ENCODE measurements at regions not wholly inside any gene's neighbourhood (a gene's known extent, or its start where the extent isn't known, plus 50 kb on each side); places are given as distances from the start of the nearest gene placed in this dataset.
"Not testable (repeated sequence)": the region's sequence is repeated elsewhere in the genome, so short reads cannot be mapped to it uniquely, and the experiment has no call there.

GRCh38 chrY:12212394-12212793 is 488.6 kb upstream of the USP9Y start:
- intact Hi-C loops (cut with micrococcal nuclease): no loop called here

- intact Hi-C loops (cut with micrococcal nuclease): no loop called here
Measured at GRCh38 chrY:12215564-12216022, 485.4 kb upstream of the USP9Y start.

GRCh38 chrY:12230921-12231320 is 470.1 kb upstream of the USP9Y start:
- intact Hi-C loops (cut with micrococcal nuclease): no loop called here

GRCh38 chrY:12236399-12236798 is 464.6 kb upstream of the USP9Y start:
- intact Hi-C loops (cut with micrococcal nuclease): no loop called here

- intact Hi-C loops (cut with micrococcal nuclease): not testable (repeated sequence)
Measured at GRCh38 chrY:12240326-12240725, 460.7 kb upstream of the USP9Y start.

GRCh38 chrY:12244146-12244545 is 456.9 kb upstream of the USP9Y start:
- intact Hi-C loops (cut with micrococcal nuclease): no loop called here

GRCh38 chrY:12253756-12254155 is 447.3 kb upstream of the USP9Y start:
- intact Hi-C loops (cut with micrococcal nuclease): no loop called here

- intact Hi-C loops (cut with micrococcal nuclease): no loop called here
Measured at GRCh38 chrY:12271162-12271561, 429.9 kb upstream of the USP9Y start.

GRCh38 chrY:12285608-12286007 is 415.4 kb upstream of the USP9Y start:
- intact Hi-C loops (cut with micrococcal nuclease): no loop called here

- intact Hi-C loops (cut with micrococcal nuclease): no loop called here
Measured at GRCh38 chrY:12288919-12289318, 412.1 kb upstream of the USP9Y start.

GRCh38 chrY:12289415-12289814 is 411.6 kb upstream of the USP9Y start:
- intact Hi-C loops (cut with micrococcal nuclease): no loop called here

- intact Hi-C loops (cut with micrococcal nuclease): no loop called here
Measured at GRCh38 chrY:12292542-12292941, 408.5 kb upstream of the USP9Y start.

GRCh38 chrY:12296460-12296859 is 404.6 kb upstream of the USP9Y start:
- intact Hi-C loops (cut with micrococcal nuclease): no loop called here

- intact Hi-C loops (cut with micrococcal nuclease): loop anchor here (10.0 kb wide), 1 partner anchor 325 kb away; no protein-coding TSS in a partner anchor
Measured at GRCh38 chrY:12299796-12300195, 401.2 kb upstream of the USP9Y start.

GRCh38 chrY:12303464-12303863 is 397.6 kb upstream of the USP9Y start:
- intact Hi-C loops (cut with micrococcal nuclease): loop anchor here (10.0 kb wide), 1 partner anchor 321 kb away; no protein-coding TSS in a partner anchor

GRCh38 chrY:12305456-12305855 is 395.6 kb upstream of the USP9Y start:
- intact Hi-C loops (cut with micrococcal nuclease): loop anchor here (10.0 kb wide), 1 partner anchor 319 kb away; no protein-coding TSS in a partner anchor

GRCh38 chrY:12309212-12309611 is 391.8 kb upstream of the USP9Y start:
- intact Hi-C loops (cut with micrococcal nuclease): loop anchor here (10.0 kb wide), 1 partner anchor 316 kb away; no protein-coding TSS in a partner anchor

GRCh38 chrY:12310832-12311231 is 390.2 kb upstream of the USP9Y start:
- intact Hi-C loops (cut with micrococcal nuclease): no loop called here

GRCh38 chrY:12327751-12328150 is 373.3 kb upstream of the USP9Y start:
- intact Hi-C loops (cut with micrococcal nuclease): no loop called here

- intact Hi-C loops (cut with micrococcal nuclease): not testable (repeated sequence)
Measured at GRCh38 chrY:12331917-12332316, 369.1 kb upstream of the USP9Y start.

- intact Hi-C loops (cut with micrococcal nuclease): no loop called here
Measured at GRCh38 chrY:12343211-12343610, 357.8 kb upstream of the USP9Y start.

GRCh38 chrY:12348181-12348580 is 352.9 kb upstream of the USP9Y start:
- intact Hi-C loops (cut with micrococcal nuclease): no loop called here

GRCh38 chrY:12357204-12357603 is 343.8 kb upstream of the USP9Y start:
- intact Hi-C loops (cut with micrococcal nuclease): no loop called here

- intact Hi-C loops (cut with micrococcal nuclease): no loop called here
Measured at GRCh38 chrY:12357655-12358054, 343.4 kb upstream of the USP9Y start.
